ENCODE measurements at regions not wholly inside any gene's neighbourhood (a gene's known extent, or its start where the extent isn't known, plus 50 kb on each side); places are given as distances from the start of the nearest gene placed in this dataset.

- TF ChIP-seq POLR2A (IDR thresholded peaks at IDR 0.05; ENCODE audit: low read depth, low read length) = no peak
- TF ChIP-seq, protein P1, sequence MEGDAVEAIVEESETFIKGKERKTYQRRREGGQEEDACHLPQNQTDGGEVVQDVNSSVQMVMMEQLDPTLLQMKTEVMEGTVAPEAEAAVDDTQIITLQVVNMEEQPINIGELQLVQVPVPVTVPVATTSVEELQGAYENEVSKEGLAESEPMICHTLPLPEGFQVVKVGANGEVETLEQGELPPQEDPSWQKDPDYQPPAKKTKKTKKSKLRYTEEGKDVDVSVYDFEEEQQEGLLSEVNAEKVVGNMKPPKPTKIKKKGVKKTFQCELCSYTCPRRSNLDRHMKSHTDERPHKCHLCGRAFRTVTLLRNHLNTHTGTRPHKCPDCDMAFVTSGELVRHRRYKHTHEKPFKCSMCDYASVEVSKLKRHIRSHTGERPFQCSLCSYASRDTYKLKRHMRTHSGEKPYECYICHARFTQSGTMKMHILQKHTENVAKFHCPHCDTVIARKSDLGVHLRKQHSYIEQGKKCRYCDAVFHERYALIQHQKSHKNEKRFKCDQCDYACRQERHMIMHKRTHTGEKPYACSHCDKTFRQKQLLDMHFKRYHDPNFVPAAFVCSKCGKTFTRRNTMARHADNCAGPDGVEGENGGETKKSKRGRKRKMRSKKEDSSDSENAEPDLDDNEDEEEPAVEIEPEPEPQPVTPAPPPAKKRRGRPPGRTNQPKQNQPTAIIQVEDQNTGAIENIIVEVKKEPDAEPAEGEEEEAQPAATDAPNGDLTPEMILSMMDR (IDR thresholded peaks at IDR 0.05; ENCODE audit: extremely low read depth in 1 of 2, insufficient read depth in 1 of 2, low read depth in 1 of 2, low read length in 2 of 2) = no peak
- TF ChIP-seq GATA2 (IDR thresholded peaks at IDR 0.05; ENCODE audit: insufficient read depth, insufficient read length, low read depth, low read length) = no peak
- TF ChIP-seq EZH2 (IDR thresholded peaks at IDR 0.05; ENCODE audit: borderline replicate concordance, low read depth, low read length, severe bottlenecking) = no peak
- TF ChIP-seq POLR2AphosphoS5 (IDR thresholded peaks at IDR 0.05; ENCODE audit: insufficient read depth, low read depth, low read length) = no peak
- TF ChIP-seq, protein P2, sequence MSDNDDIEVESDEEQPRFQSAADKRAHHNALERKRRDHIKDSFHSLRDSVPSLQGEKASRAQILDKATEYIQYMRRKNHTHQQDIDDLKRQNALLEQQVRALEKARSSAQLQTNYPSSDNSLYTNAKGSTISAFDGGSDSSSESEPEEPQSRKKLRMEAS (IDR thresholded peaks at IDR 0.05; ENCODE audit: insufficient read depth, insufficient read length) = no peak
- TF ChIP-seq FOS (IDR thresholded peaks at IDR 0.05; ENCODE audit: borderline replicate concordance, insufficient read depth, low read length) = no peak
Observed at GRCh38 chr4:3663791-3664190, 102.4 kb upstream of the ADRA2C start.

All from endothelial cell of umbilical vein (primary cell).